GM12878 (cell line): ENCODE measurements at regions not wholly inside any gene's neighbourhood (a gene's known extent, or its start where the extent isn't known, plus 50 kb on each side); places are given as distances from the start of the nearest gene placed in this dataset.

Experiments used
- ATAC-seq: fragments of 200-7000 bp; cut with Tn5 transposase; 3 replicates; pipeline ENCODE4 v1.9.1; 2020; ENCODE audit warnings: mild to moderate bottlenecking, moderate library complexity
- BruUV-seq: library from RNA; stranded (reverse); fragments of 400-500 nt; replicated peaks from 2 replicates; lab custom pipeline; 2021; lab: Mats Ljungman, UMichigan
- CTCF ChIA-PET: fragments of 300-600 bp; sonication (Branson Sonifier 250); formaldehyde crosslinking; extraction: SDS; loops from one replicate; lab custom pipeline; 2021; ENCODE audit warnings: inconsistent platforms; lab: Yijun Ruan, JAX
- POLR2A ChIA-PET: fragments of 350-600 bp; formaldehyde crosslinking; extraction: SDS; loops from one replicate; lab custom pipeline; 2021; ENCODE audit warnings: inconsistent platforms; lab: Charles Lee
- RAD21 ChIA-PET: fragments of 300-600 bp; sonication (Branson Sonifier 250); formaldehyde crosslinking; loops from one replicate; lab custom pipeline; 2023; ENCODE audit warnings: antibody characterized with exemption; ENCODE audit not compliant: unreplicated experiment; lab: Charles Lee
- SMC1A ChIA-PET: fragments of 300-600 bp; sonication (Branson Sonifier 250); formaldehyde crosslinking; loops from one replicate; lab custom pipeline; 2023; ENCODE audit not compliant: unreplicated experiment, uncharacterized antibody; lab: Charles Lee
- DNase-seq: peaks from one replicate; pipeline ENCODE4 v3.0.0-alpha.2; 2011; ENCODE audit warnings: low read depth, low spot score
- FAIRE-seq: peaks from 3 replicates; lab custom pipeline; 2011; peaks lifted over from hg19 to GRCh38; lab: Jason Lieb, UNC
- H2AFZ ChIP-seq: 2 replicates; pipeline ENCODE4 v1.6.0; 2011; ENCODE audit warnings: low read depth, low read length, control low read depth; ENCODE audit not compliant: control insufficient read depth
- H3K27ac ChIP-seq: 2 replicates; pipeline ENCODE4 v1.5.1; 2011; ENCODE audit warnings: control low read depth; ENCODE audit not compliant: control insufficient read depth, insufficient read depth
- H3K27me3 ChIP-seq, 2 experiments: replicated peaks in 1 of 2; 2 replicates each; pipeline versions ENCODE4 v1.6.0 to v1.6.1; 2011; ENCODE audit warnings: low read length in 1 of 2; ENCODE audit not compliant: control insufficient read depth in 2 of 2, insufficient read depth in 2 of 2
- H3K36me3 ChIP-seq, 2 experiments: 2 replicates each; pipeline ENCODE4 v1.5.1; 2011; ENCODE audit warnings: low read length in 1 of 2; ENCODE audit not compliant: control insufficient read depth in 2 of 2, insufficient read depth in 2 of 2
- H3K4me1 ChIP-seq: 2 replicates; pipeline ENCODE4 v1.6.1; 2011; ENCODE audit warnings: mild to moderate bottlenecking, low read length, moderate library complexity, mixed read lengths; ENCODE audit not compliant: control insufficient read depth, insufficient read depth
- H3K4me2 ChIP-seq: 2 replicates; pipeline ENCODE4 v1.6.0; 2011; ENCODE audit warnings: control low read depth; ENCODE audit not compliant: control insufficient read depth, insufficient read depth
- H3K4me3 ChIP-seq: fragments of 200-600 bp; sonication (generic); 2 replicates; pipeline ENCODE4 v1.5.1; 2016
- H3K79me2 ChIP-seq: 2 replicates; pipeline ENCODE4 v1.6.0; 2011; ENCODE audit warnings: low read length; ENCODE audit not compliant: control insufficient read depth, insufficient read depth
- H3K9ac ChIP-seq: 2 replicates; pipeline ENCODE4 v1.8.0; 2011; ENCODE audit warnings: low read length, control low read depth, mixed read lengths; ENCODE audit not compliant: control insufficient read depth, insufficient read depth
- H3K9me3 ChIP-seq: replicated peaks from 3 replicates; pipeline ENCODE4 v1.5.1; 2011; ENCODE audit warnings: mild to moderate bottlenecking, low read length; ENCODE audit not compliant: control insufficient read depth, insufficient read depth
- H4K20me1 ChIP-seq: 2 replicates; pipeline ENCODE4 v1.6.0; 2011; ENCODE audit not compliant: control insufficient read depth, insufficient read depth
- ATF7 ChIP-seq: fragments of 450-650 bp; IDR thresholded peaks from 2 replicates; pipeline ENCODE4 v1.6.1; 2016; ENCODE audit warnings: low read depth, mild to moderate bottlenecking
- BCL3 ChIP-seq: IDR thresholded peaks from 2 replicates; pipeline ENCODE4 v1.6.1; 2011; ENCODE audit warnings: borderline replicate concordance, low read depth, mild to moderate bottlenecking, moderate library complexity, low read length; ENCODE audit not compliant: insufficient read depth, poor library complexity, severe bottlenecking
- CBFB ChIP-seq: IDR thresholded peaks from 2 replicates; pipeline ENCODE4 v1.6.1; 2016; ENCODE audit warnings: antibody characterized with exemption, low read depth
- CHD1 ChIP-seq: IDR thresholded peaks from 2 replicates; pipeline ENCODE4 v1.6.1; 2012; ENCODE audit warnings: low read depth, low read length, improper control_type of control experiment
- CHD4 ChIP-seq: fragments of 200-600 bp; sonication (generic); IDR thresholded peaks from 2 replicates; pipeline ENCODE4 v1.6.1; 2016; ENCODE audit warnings: mild to moderate bottlenecking
- CREM ChIP-seq: IDR thresholded peaks from 2 replicates; pipeline ENCODE4 v1.6.1; 2014; ENCODE audit warnings: antibody characterized with exemption, low read depth
- E2F4 ChIP-seq: IDR thresholded peaks from 2 replicates; pipeline ENCODE4 v1.6.1; 2012; ENCODE audit warnings: low read depth, low read length, improper control_type of control experiment
- E4F1 ChIP-seq: fragments of 450-650 bp; IDR thresholded peaks from 2 replicates; pipeline ENCODE4 v1.6.1; 2018; ENCODE audit warnings: borderline replicate concordance, mild to moderate bottlenecking; ENCODE audit not compliant: partially characterized antibody
- ETV6 ChIP-seq, 2 experiments: fragments of 450-650 bp in 1 of 2; IDR thresholded peaks in 1 of 2; conservative IDR thresholded peaks in 1 of 2; 2 replicates each; pipeline ENCODE4 v1.6.1; 2014; ENCODE audit warnings: antibody characterized with exemption in 1 of 2, borderline replicate concordance in 1 of 2, low read depth in 1 of 2, mild to moderate bottlenecking in 1 of 2, moderate library complexity in 1 of 2
- MYC ChIP-seq: IDR thresholded peaks from 2 replicates; pipeline ENCODE4 v1.6.1; 2011; ENCODE audit warnings: mild to moderate bottlenecking, low read length, moderate library complexity, inconsistent platforms; ENCODE audit not compliant: insufficient read depth, insufficient replicate concordance, insufficient read length, severe bottlenecking
- RAD21 ChIP-seq: IDR thresholded peaks from 2 replicates; pipeline ENCODE4 v1.6.1; 2011; ENCODE audit warnings: mild to moderate bottlenecking, low read depth, low read length, moderate library complexity; ENCODE audit not compliant: insufficient read depth
- RCOR1 ChIP-seq: conservative IDR thresholded peaks from 2 replicates; pipeline ENCODE4 v1.6.1; 2012; ENCODE audit warnings: low read depth, low read length, improper control_type of control experiment
- SUPT20H ChIP-seq: IDR thresholded peaks from 2 replicates; pipeline ENCODE4 v1.6.1; 2011; ENCODE audit warnings: low read depth, mild to moderate bottlenecking, low read length, moderate library complexity, borderline replicate concordance; ENCODE audit not compliant: control insufficient read depth
- SUZ12 ChIP-seq: fragments of 200-600 bp; sonication (generic); IDR thresholded peaks from one replicate; pipeline ENCODE4 v1.6.1; 2018; ENCODE audit warnings: antibody characterized with exemption, mild to moderate bottlenecking; ENCODE audit not compliant: unreplicated experiment
- ZNF622 ChIP-seq: fragments of 450-650 bp; IDR thresholded peaks from 2 replicates; pipeline ENCODE4 v1.6.1; 2017; ENCODE audit warnings: mild to moderate bottlenecking, inconsistent platforms
- WGBS: methylation state at CpG from one replicate; pipeline ENCODE4 v1.1.6; 2016; ENCODE audit warnings: low lambda C conversion rate; ENCODE audit not compliant: insufficient replicate concordance, insufficient coverage; ENCODE audit errors: missing lambda C conversion rate; 5-methylcytosine and 5-hydroxymethylcytosine counted together
- in situ Hi-C: fragments of 300-500 bp; cut with MboI; formaldehyde crosslinking; loops from 9 replicates; pipeline ENCODE4 v1.14.3; 2018; ENCODE audit warnings: mixed read lengths
- intact Hi-C: fragments of 100-400 bp; cut with micrococcal nuclease; formaldehyde crosslinking; loops from one replicate; pipeline ENCODE4 v1.14.2; 2022; ENCODE audit not compliant: unreplicated experiment

GRCh38 chr13:54241719-54242118, 1213.1 kb downstream of the OLFM4 start:
- no peak for DNase-seq
- TF ChIP-seq RCOR1 = no peak
- no peak for TF ChIP-seq CBFB
- TF ChIP-seq CHD4 = no peak
- TF ChIP-seq ETV6 (conservative IDR thresholded peaks at IDR 0.05 in 1 of 2, IDR thresholded peaks at IDR 0.05 in 1 of 2; ENCODE audit: borderline replicate concordance in 1 of 2, low read depth in 1 of 2) = no peak
- TF ChIP-seq E4F1 = no peak
- no peak for ATAC-seq
- Histone ChIP-seq H3K4me3 (no peak overlapping the region), H3K4me2 (no peak overlapping the region), H4K20me1 (no peaks in the 10 kb centered on the region), H3K79me2 (no peaks in the 10 kb centered on the region), H3K4me1 (no peaks in the 10 kb centered on the region), H3K36me3 (no peaks in the 10 kb centered on the region), H2AFZ (no peak overlapping the region), H3K9me3 (no peaks in the 10 kb centered on the region), H3K27me3 (no peaks in the 10 kb centered on the region), H3K9ac (no peak overlapping the region), H3K27ac (no peak overlapping the region)
- CTCF ChIA-PET = no interaction called here
- in situ Hi-C loops (no loop called here), intact Hi-C loops (no loop called here)
- RAD21 ChIA-PET = no interaction called here
- no peak for FAIRE-seq
- BruUV-seq = no TSS peak
- POLR2A ChIA-PET = no interaction called here
- SMC1A ChIA-PET = no interaction called here

- H4K20me1 ChIP-seq = no peaks in the 10 kb centered on the region
- 0% methylated on average over 3 of the region's 3 CpGs for WGBS
- ChIA-PET SMC1A (no interaction called here), RAD21 (no interaction called here), POLR2A (no interaction called here), CTCF (no interaction called here)
- H3K4me3 ChIP-seq = no peak overlapping the region
- H3K79me2 ChIP-seq = no peaks in the 10 kb centered on the region
- H2AFZ ChIP-seq = no peak overlapping the region
- no peaks in the 10 kb centered on the region; the same call in 2 of the 3 replicates for H3K9me3 ChIP-seq
- no peak overlapping the region for H3K4me2 ChIP-seq
- H3K27me3 ChIP-seq = no peaks in the 10 kb centered on the region
- DNase-seq = no peak
- H3K27ac ChIP-seq = no peak overlapping the region
- no peak for ATAC-seq
- FAIRE-seq = no peak
- H3K9ac ChIP-seq = no peak overlapping the region
- BruUV-seq = no TSS peak
- H3K4me1 ChIP-seq = no peaks in the 10 kb centered on the region
- in situ Hi-C loops = no loop called here
- intact Hi-C loops = no loop called here
- no peaks in the 10 kb centered on the region for H3K36me3 ChIP-seq
- TF ChIP-seq CREM (no peak), SUPT20H (no peak), ATF7 (no peak), E2F4 (no peak), BCL3 (no peak), CHD1 (no peak), SUZ12 (no peak), MYC (no peak), ZNF622 (no peak), RAD21 (no peak)
These were observed 1219.7 kb downstream of the OLFM4 start for GRCh38 chr13:54248306-54248705.
